Liver (tissue), 8 donors: ENCODE measurements at regions not wholly inside any gene's neighbourhood (a gene's known extent, or its start where the extent isn't known, plus 50 kb on each side); places are given as distances from the start of the nearest gene placed in this dataset.

Experiments used
- DNase-seq: peaks from one replicate; pipeline ENCODE4 v3.0.0-alpha.2; 2017; ENCODE audit warnings: low spot score
- H3K27ac ChIP-seq, 2 donors: one replicate each; pipeline ENCODE4 v1.7.0; 2013; ENCODE audit warnings: inconsistent platforms in 2 of 2, low read length in 2 of 2, control low read depth in 1 of 2, low read depth in 1 of 2, mild to moderate bottlenecking in 1 of 2
- H3K27me3 ChIP-seq, 4 donors: one replicate each; pipeline versions ENCODE4 v1.6.1 to v1.7.0; 2013; ENCODE audit warnings: low read length in 3 of 4, inconsistent platforms in 1 of 4, mild to moderate bottlenecking in 1 of 4, moderate library complexity in 1 of 4; ENCODE audit not compliant: control insufficient read depth in 4 of 4, insufficient read depth in 4 of 4
- H3K36me3 ChIP-seq, 4 donors: one replicate each; pipeline versions ENCODE4 v1.6.1 to v1.7.0; 2013; ENCODE audit warnings: low read length in 3 of 4, mild to moderate bottlenecking in 3 of 4, low read depth in 1 of 4, moderate library complexity in 1 of 4; ENCODE audit not compliant: control insufficient read depth in 4 of 4, insufficient read depth in 3 of 4
- H3K4me1 ChIP-seq, 4 donors: one replicate each; pipeline versions ENCODE4 v1.6.1 to v1.7.0; 2013; ENCODE audit warnings: low read length in 3 of 4, mild to moderate bottlenecking in 3 of 4, moderate library complexity in 1 of 4; ENCODE audit not compliant: control insufficient read depth in 4 of 4, insufficient read depth in 4 of 4
- H3K4me3 ChIP-seq, 3 donors: one replicate each; pipeline versions ENCODE4 v1.6.1 to v1.7.0; 2013; ENCODE audit warnings: low read length in 3 of 3, control low read depth in 1 of 3, low read depth in 1 of 3, mild to moderate bottlenecking in 1 of 3
- H3K9ac ChIP-seq, 2 donors: one replicate each; pipeline ENCODE4 v1.7.0; 2013; ENCODE audit warnings: low read length in 2 of 2, mild to moderate bottlenecking in 2 of 2, moderate library complexity in 2 of 2, control low read depth in 1 of 2, low read depth in 1 of 2
- H3K9me3 ChIP-seq, 4 donors: one replicate each; pipeline versions ENCODE4 v1.6.1 to v1.7.0; 2013; ENCODE audit warnings: low read length in 3 of 4; ENCODE audit not compliant: control insufficient read depth in 4 of 4
- EGR1 ChIP-seq, 2 donors: IDR thresholded peaks; 2 replicates each; pipeline ENCODE4 v1.6.1; 2016 to 2018; ENCODE audit warnings: antibody characterized with exemption in 2 of 2, low read depth in 2 of 2
- FOXA1 ChIP-seq: IDR thresholded peaks from 2 replicates; pipeline ENCODE4 v1.6.1; 2016; ENCODE audit warnings: antibody characterized with exemption
- FOXA2 ChIP-seq: IDR thresholded peaks from 2 replicates; pipeline ENCODE4 v1.6.1; 2016; ENCODE audit warnings: antibody characterized with exemption
- GABPA ChIP-seq, 2 donors: IDR thresholded peaks in 1 of 2; conservative IDR thresholded peaks in 1 of 2; 2 replicates each; pipeline ENCODE4 v1.6.1; 2016; ENCODE audit warnings: antibody characterized with exemption in 2 of 2, mild to moderate bottlenecking in 1 of 2, moderate library complexity in 1 of 2
- HNF4A ChIP-seq, 2 donors: conservative IDR thresholded peaks; 2 replicates each; pipeline ENCODE4 v1.6.1; 2016; ENCODE audit warnings: antibody characterized with exemption in 2 of 2, mild to moderate bottlenecking in 2 of 2
- HNF4G ChIP-seq: IDR thresholded peaks from 2 replicates; pipeline ENCODE4 v1.6.1; 2016; ENCODE audit warnings: antibody characterized with exemption
- JUND ChIP-seq, 2 donors: IDR thresholded peaks; 2 replicates each; pipeline ENCODE4 v1.6.1; 2016; ENCODE audit warnings: antibody characterized with exemption in 2 of 2
- MAX ChIP-seq: IDR thresholded peaks from 2 replicates; pipeline ENCODE4 v1.6.1; 2016; ENCODE audit warnings: antibody characterized with exemption
- NR2F2 ChIP-seq: IDR thresholded peaks from 2 replicates; pipeline ENCODE4 v1.6.1; 2016; ENCODE audit warnings: antibody characterized with exemption
- RAD21 ChIP-seq, 2 donors: IDR thresholded peaks; 2 replicates each; pipeline ENCODE4 v1.6.1; 2016; ENCODE audit warnings: antibody characterized with exemption in 2 of 2, mild to moderate bottlenecking in 2 of 2
- REST ChIP-seq: IDR thresholded peaks from 2 replicates; pipeline ENCODE4 v1.6.1; 2016; ENCODE audit warnings: antibody characterized with exemption, mild to moderate bottlenecking
- RXRA ChIP-seq, 2 donors: IDR thresholded peaks; 2 replicates each; pipeline ENCODE4 v1.6.1; 2017 to 2018; ENCODE audit warnings: antibody characterized with exemption in 2 of 2, mild to moderate bottlenecking in 1 of 2
- SP1 ChIP-seq: IDR thresholded peaks from 2 replicates; pipeline ENCODE4 v1.6.1; 2018; ENCODE audit warnings: antibody characterized with exemption, mild to moderate bottlenecking
- TAF1 ChIP-seq: conservative IDR thresholded peaks from 2 replicates; pipeline ENCODE4 v1.6.1; 2016; ENCODE audit warnings: antibody characterized with exemption, mild to moderate bottlenecking
- YY1 ChIP-seq: IDR thresholded peaks from 2 replicates; pipeline ENCODE4 v1.6.1; 2016; ENCODE audit warnings: antibody characterized with exemption, mild to moderate bottlenecking
- ZBTB33 ChIP-seq: IDR thresholded peaks from 2 replicates; pipeline ENCODE4 v1.6.1; 2016; ENCODE audit warnings: antibody characterized with exemption
- WGBS: extraction: QIAGEN DNeasy Blood & Tissue Kit; methylation state at CpG from one replicate; pipeline ENCODE4 v1.1.7; 2013; 5-methylcytosine and 5-hydroxymethylcytosine counted together
- TF ChIP-seq, protein P1 (sequence below): IDR thresholded peaks from 2 replicates; pipeline ENCODE4 v1.6.1; 2016; ENCODE audit warnings: antibody characterized with exemption
- TF ChIP-seq, protein P2 (sequence below): fragments of 150-350 bp; IDR thresholded peaks from 2 replicates; pipeline ENCODE4 v1.5.1; 2017; ENCODE audit warnings: improper control_type of control experiment, low read depth, low read length; ENCODE audit not compliant: missing input control
- donor health status: healthy.
- donor health status: healthy.
- donor health status: healthy.
- donor health status: healthy.
- donor health status: healthy.

DNA sequence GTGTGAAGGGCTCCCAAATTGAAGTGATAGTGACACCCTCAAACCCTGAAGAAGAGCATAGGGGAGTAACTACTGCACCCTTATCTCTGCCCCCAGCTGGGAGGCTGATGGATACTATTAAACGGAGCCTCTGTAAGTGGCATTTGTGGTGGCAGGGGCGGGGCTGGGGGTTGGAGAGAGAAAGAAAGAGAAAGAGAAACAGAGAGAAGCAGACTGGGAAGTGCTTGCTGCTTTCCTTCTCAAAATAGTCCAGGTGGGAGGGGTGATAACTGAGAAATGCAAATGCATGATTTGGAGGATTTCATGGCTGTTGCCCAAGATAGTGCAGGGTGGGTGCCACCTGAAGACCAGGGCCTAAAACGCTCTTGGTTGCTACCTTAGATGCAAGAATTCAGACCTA lies 253.5 kb upstream of the GATB start:
- Histone ChIP-seq H3K4me3 (no peak overlapping the region), H3K27me3 (no peaks in the 10 kb centered on the region), H3K27ac (no peak overlapping the region), H3K9me3 (peaks cover 0 to 3% (median 1%) of the 10 kb centered on the region in 4 donors), H3K9ac (no peak overlapping the region), H3K36me3 (no peaks in the 10 kb centered on the region), H3K4me1 (no peaks in the 10 kb centered on the region)
- TF ChIP-seq HNF4G (no peak), ZBTB33 (no peak), GABPA (IDR thresholded peaks at IDR 0.05 in 1 of 2, conservative IDR thresholded peaks at IDR 0.05 in 1 of 2) (no peak), YY1 (no peak), NR2F2 (no peak), REST (no peak), EGR1 (IDR thresholded peaks at IDR 0.05; ENCODE audit: low read depth in 2 of 2) (no peak), TAF1 (no peak), MAX (no peak), FOXA2 (no peak), RAD21 (IDR thresholded peaks at IDR 0.05) (no peak), RXRA (IDR thresholded peaks at IDR 0.05) (no peak), JUND (IDR thresholded peaks at IDR 0.05) (no peak), FOXA1 (no peak), SP1 (no peak), HNF4A (conservative IDR thresholded peaks at IDR 0.05) (no peak)
- TF ChIP-seq, protein P1, sequence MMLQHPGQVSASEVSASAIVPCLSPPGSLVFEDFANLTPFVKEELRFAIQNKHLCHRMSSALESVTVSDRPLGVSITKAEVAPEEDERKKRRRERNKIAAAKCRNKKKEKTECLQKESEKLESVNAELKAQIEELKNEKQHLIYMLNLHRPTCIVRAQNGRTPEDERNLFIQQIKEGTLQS, result no peak
- TF ChIP-seq, protein P2, sequence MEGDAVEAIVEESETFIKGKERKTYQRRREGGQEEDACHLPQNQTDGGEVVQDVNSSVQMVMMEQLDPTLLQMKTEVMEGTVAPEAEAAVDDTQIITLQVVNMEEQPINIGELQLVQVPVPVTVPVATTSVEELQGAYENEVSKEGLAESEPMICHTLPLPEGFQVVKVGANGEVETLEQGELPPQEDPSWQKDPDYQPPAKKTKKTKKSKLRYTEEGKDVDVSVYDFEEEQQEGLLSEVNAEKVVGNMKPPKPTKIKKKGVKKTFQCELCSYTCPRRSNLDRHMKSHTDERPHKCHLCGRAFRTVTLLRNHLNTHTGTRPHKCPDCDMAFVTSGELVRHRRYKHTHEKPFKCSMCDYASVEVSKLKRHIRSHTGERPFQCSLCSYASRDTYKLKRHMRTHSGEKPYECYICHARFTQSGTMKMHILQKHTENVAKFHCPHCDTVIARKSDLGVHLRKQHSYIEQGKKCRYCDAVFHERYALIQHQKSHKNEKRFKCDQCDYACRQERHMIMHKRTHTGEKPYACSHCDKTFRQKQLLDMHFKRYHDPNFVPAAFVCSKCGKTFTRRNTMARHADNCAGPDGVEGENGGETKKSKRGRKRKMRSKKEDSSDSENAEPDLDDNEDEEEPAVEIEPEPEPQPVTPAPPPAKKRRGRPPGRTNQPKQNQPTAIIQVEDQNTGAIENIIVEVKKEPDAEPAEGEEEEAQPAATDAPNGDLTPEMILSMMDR, result no peak
- 52% methylated on average over 3 of the region's 3 CpGs for WGBS
- no peak for DNase-seq

- Histone ChIP-seq H3K9me3 (peaks cover 0 to 3% (median 1%) of the 10 kb centered on the region in 4 donors), H3K4me3 (no peak overlapping the region), H3K36me3 (no peaks in the 10 kb centered on the region), H3K9ac (no peak overlapping the region), H3K27me3 (no peaks in the 10 kb centered on the region), H3K27ac (no peak overlapping the region), H3K4me1 (no peaks in the 10 kb centered on the region)
- 85% methylated on average over 7 of the region's 7 CpGs for WGBS
- DNase-seq, result no peak
- no peak for TF ChIP-seq GABPA (IDR thresholded peaks at IDR 0.05 in 1 of 2, conservative IDR thresholded peaks at IDR 0.05 in 1 of 2)
- TF ChIP-seq HNF4G, result no peak
- TF ChIP-seq TAF1, result no peak
- no peak for TF ChIP-seq ZBTB33
- no peak for TF ChIP-seq YY1
- TF ChIP-seq REST, result no peak
- no peak for TF ChIP-seq MAX
- TF ChIP-seq RXRA (IDR thresholded peaks at IDR 0.05), result no peak
Observed at GRCh38 chr4:152011469-152011868, 250.7 kb upstream of the GATB start.
